22Rv1 (cell line): ENCODE measurements at regions not wholly inside any gene's neighbourhood (a gene's known extent, or its start where the extent isn't known, plus 50 kb on each side); places are given as distances from the start of the nearest gene placed in this dataset.

Experiments used
- CTCF ChIP-seq: fragments of 450-650 bp; IDR thresholded peaks from 2 replicates; pipeline ENCODE4 v1.5.1; 2017; ENCODE audit warnings: mild to moderate bottlenecking
- ZFX ChIP-seq: fragments of 450-650 bp; IDR thresholded peaks from 2 replicates; pipeline ENCODE4 v1.6.1; 2017; ENCODE audit warnings: antibody characterized with exemption, borderline replicate concordance

DNA sequence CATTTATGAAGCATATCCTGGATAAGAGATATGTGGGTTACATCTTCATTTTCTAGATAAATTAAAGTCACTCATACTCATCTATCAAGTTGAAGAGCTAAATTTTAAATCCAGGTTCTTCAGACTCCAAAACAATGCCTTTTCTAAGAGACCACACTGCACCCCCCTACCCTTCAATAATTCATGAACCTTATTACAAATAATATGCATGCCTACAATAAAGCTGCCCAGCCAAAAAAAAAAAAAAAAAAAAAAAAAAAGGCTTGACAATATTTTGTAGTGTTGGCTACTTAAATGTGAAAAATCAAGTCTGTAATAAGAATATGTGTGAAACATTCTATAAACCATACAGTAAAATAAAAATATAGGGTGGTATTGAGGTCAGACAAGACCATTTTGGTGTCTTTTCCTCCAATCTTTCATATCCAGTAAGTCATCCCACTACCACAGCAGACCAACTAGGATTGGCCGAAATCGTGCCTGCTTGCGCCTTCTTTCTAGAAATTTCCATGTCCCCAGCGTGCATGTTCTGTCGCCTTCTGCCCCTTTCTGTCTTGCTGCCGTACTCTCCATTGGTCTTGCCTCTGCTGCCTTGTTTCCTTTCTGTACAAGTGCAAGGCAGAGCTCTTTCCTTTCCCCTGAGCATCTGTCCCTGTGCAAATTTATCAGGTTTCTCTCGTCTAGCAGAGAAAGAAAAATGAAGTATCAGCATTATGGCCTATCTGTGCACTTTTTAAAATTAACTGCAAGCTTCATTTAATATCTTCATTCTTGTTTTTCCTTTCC, 92.6 kb upstream of the NDUFV2 start:
- TF ChIP-seq CTCF (no peak), ZFX (no peak)
